Testis (tissue), 2 donors: ENCODE measurements at regions not wholly inside any gene's neighbourhood (a gene's known extent, or its start where the extent isn't known, plus 50 kb on each side); places are given as distances from the start of the nearest gene placed in this dataset.

ENCODE experiments used
- DNase-seq: peaks from one replicate; pipeline ENCODE4 v3.0.0-alpha.2; 2019
- H3K27ac ChIP-seq, 2 donors: fragments of 200-600 bp; sonication (generic); one replicate each; pipeline ENCODE4 v1.5.1; 2019
- H3K27me3 ChIP-seq: fragments of 200-600 bp; sonication (generic); one replicate; pipeline ENCODE4 v1.5.1; 2019
- H3K36me3 ChIP-seq: fragments of 200-600 bp; sonication (generic); one replicate; pipeline ENCODE4 v1.5.1; 2017; ENCODE audit warnings: low read depth; ENCODE audit errors: missing control alignments
- H3K4me1 ChIP-seq: fragments of 200-600 bp; sonication (generic); one replicate; pipeline ENCODE4 v1.5.1; 2019
- H3K4me3 ChIP-seq, 2 donors: fragments of 200-600 bp; sonication (generic); one replicate each; pipeline ENCODE4 v1.5.1; 2017 to 2019
- H3K9me3 ChIP-seq: fragments of 200-600 bp; sonication (generic); one replicate; pipeline ENCODE4 v1.5.1; 2017
- CTCF ChIP-seq, 3 experiments: fragments of 450-650 bp in 2 of 3; fragments of 200-600 bp in 1 of 3; sonication (generic) in 1 of 3; IDR thresholded peaks; one replicate each; pipeline ENCODE4 v1.5.1; 2016 to 2019; ENCODE audit warnings: antibody characterized with exemption in 3 of 3, mild to moderate bottlenecking in 2 of 3, moderate library complexity in 1 of 3
- POLR2A ChIP-seq: fragments of 450-650 bp; IDR thresholded peaks from one replicate; pipeline ENCODE4 v1.6.1; 2017; ENCODE audit warnings: antibody characterized with exemption, mild to moderate bottlenecking, moderate library complexity
- WGBS, 2 donors: methylation state at CpG; one replicate each; pipeline ENCODE4 v1.1.5; 2018; 5-methylcytosine and 5-hydroxymethylcytosine counted together
- intact Hi-C: fragments of 100-400 bp; cut with DNase I; formaldehyde crosslinking; loops from one replicate; pipeline ENCODE4 v1.15.1; 2023; ENCODE audit warnings: low total_unique reads

GRCh38 chr12:130090542-130090941 is 71.7 kb upstream of the FZD10 start:
- 95 to 96% methylated on average over 2 of the region's 2 CpGs for WGBS, 2 donors
- intact Hi-C loops = no loop called here
- H3K4me3 ChIP-seq = no peak overlapping the region

DNA sequence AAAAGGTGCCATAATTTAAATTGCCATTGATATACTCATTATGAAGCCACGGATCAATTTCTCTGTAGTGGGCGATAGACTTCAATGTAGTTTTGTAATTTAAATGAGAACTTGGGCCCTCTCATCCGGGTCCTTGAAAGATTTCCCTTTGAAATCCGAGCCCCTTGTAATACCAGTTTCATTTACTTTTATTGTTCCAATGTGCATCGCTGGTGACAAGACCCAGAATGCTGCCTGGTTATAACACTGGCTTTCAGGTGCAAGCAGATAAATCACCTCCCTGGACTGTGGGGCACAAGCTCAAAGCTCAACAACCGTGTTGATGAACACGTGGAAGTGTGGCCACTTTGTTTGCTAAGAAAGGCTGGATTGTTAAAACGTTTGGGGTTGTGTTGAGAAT is 68.9 kb upstream of the FZD10 start:
- H3K36me3 ChIP-seq = no peaks in the 10 kb centered on the region
- WGBS, 2 donors = 50 to 68% methylated on average over 8 of the region's 8 CpGs
- no peaks in the 10 kb centered on the region for H3K4me1 ChIP-seq
- TF ChIP-seq CTCF (IDR thresholded peaks at IDR 0.05) (no peak), POLR2A (no peak)
- no peak for DNase-seq
- H3K27ac ChIP-seq = no peak overlapping the region
- no peak overlapping the region for H3K4me3 ChIP-seq
- no peaks in the 10 kb centered on the region for H3K27me3 ChIP-seq
- intact Hi-C loops = no loop called here
- H3K9me3 ChIP-seq = no peaks in the 10 kb centered on the region

More at GRCh38 chr12:130090542-130090941, 71.7 kb upstream of the FZD10 start:
- no peaks in the 10 kb centered on the region for H3K4me1 ChIP-seq
- TF ChIP-seq CTCF (IDR thresholded peaks at IDR 0.05) = no peak
- TF ChIP-seq POLR2A = no peak
- H3K9me3 ChIP-seq = no peaks in the 10 kb centered on the region
- H3K36me3 ChIP-seq = no peaks in the 10 kb centered on the region
- H3K27me3 ChIP-seq = no peaks in the 10 kb centered on the region
- H3K27ac ChIP-seq = no peak overlapping the region
- no peak for DNase-seq

DNA sequence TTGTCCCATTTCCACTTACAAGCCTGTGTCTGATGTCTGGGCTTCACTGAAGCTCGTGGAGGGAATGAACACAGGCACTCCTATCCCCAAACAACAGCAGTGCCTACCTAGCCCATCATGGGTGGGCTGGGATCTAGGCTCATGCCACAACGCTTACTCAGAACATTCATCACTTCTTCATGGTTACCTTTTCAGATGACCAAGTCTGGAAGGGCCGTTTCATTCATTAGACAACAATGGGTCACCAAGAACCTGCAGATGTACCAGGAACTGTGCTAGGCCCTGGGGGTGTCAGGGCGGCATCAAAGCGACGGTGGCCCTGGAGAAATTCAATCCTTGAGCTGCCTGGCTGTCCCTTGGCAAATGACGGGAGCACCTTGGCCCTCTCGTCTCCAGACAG is 64.9 kb upstream of the FZD10 start:
- intact Hi-C loops = no loop called here
- WGBS, 2 donors = 81 to 90% methylated on average over 8 of the region's 8 CpGs
- TF ChIP-seq POLR2A = no peak
- no peak for TF ChIP-seq CTCF (IDR thresholded peaks at IDR 0.05)
- DNase-seq = no peak
- Histone ChIP-seq H3K27me3 (no peaks in the 10 kb centered on the region), H3K4me3 (no peak overlapping the region), H3K36me3 (no peaks in the 10 kb centered on the region), H3K9me3 (no peaks in the 10 kb centered on the region), H3K27ac (no peak overlapping the region), H3K4me1 (no peaks in the 10 kb centered on the region)

GRCh38 chr12:130097798-130098255 is 64.4 kb upstream of the FZD10 start:
- Histone ChIP-seq H3K9me3 (no peaks in the 10 kb centered on the region), H3K36me3 (no peaks in the 10 kb centered on the region), H3K27me3 (no peaks in the 10 kb centered on the region), H3K4me3 (no peak overlapping the region), H3K27ac (no peak overlapping the region), H3K4me1 (no peaks in the 10 kb centered on the region)
- WGBS, 2 donors = 65 to 78% methylated on average over 8 of the region's 8 CpGs
- intact Hi-C loops = no loop called here
- no peak for DNase-seq
- TF ChIP-seq CTCF (IDR thresholded peaks at IDR 0.05) = no peak
- no peak for TF ChIP-seq POLR2A

DNA sequence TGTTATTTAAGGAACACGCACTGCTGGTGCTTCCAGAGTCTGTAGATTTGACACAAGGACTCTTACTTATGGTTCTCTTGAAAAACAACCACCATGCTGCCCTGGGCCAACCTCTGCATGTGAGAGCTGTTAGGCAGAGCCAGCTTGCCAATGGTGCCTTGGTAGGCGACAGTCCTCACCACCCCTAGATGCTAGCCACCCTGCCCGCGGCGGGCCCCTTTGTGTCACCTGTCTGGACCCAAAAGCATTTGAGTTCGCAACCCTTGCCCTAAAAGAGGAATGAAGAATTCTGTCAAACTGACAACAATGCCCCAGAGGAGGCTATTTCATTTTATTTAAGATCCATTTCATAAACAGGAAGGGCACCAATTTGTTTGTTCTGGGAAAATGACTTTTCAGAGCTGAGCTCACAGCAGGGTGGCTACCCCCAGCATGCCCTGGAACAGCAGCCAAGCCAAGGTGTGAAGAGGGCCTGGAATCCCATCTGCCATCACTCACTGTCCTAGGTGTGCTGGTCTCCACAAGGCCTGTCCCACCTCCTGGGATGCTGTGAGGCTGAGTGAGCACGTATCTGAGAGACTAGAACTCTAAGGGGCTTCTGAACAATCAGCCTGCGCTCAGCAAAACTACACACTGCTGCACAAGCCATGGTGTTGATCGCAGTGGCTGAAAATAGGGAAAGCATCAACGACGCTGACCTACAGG is 63.8 kb upstream of the FZD10 start:
- Histone ChIP-seq H3K27me3 (no peaks in the 10 kb centered on the region), H3K4me1 (no peaks in the 10 kb centered on the region), H3K27ac (no peak overlapping the region), H3K4me3 (no peak overlapping the region), H3K36me3 (no peaks in the 10 kb centered on the region), H3K9me3 (no peaks in the 10 kb centered on the region)
- TF ChIP-seq POLR2A = no peak
- no peak for TF ChIP-seq CTCF (IDR thresholded peaks at IDR 0.05)
- 94 to 97% methylated on average over 10 to 11 of the region's 11 CpGs for WGBS, 2 donors
- intact Hi-C loops = no loop called here
- no peak for DNase-seq
